ENCODE measurements at regions not wholly inside any gene's neighbourhood (a gene's known extent, or its start where the extent isn't known, plus 50 kb on each side); places are given as distances from the start of the nearest gene placed in this dataset.

- Mint-ChIP-seq H3K4me3 (no peak overlapping the region), H3K36me3 (no peaks in the 10 kb centered on the region), H3K27ac (no peak overlapping the region), H3K4me1 (no peaks in the 10 kb centered on the region), H3K27me3 (peaks cover 0 to 13% of the 10 kb centered on the region in 2 donors), H3K9me3 (peaks cover 0 to 3% (median 0%) of the 10 kb centered on the region in 5 donors)
- DNase-seq: no peak
- Histone ChIP-seq H3K27ac (ENCODE audit: low read depth, low read length) (no peak overlapping the region), H3K4me1 (ENCODE audit: insufficient read depth, low read length) (no peaks in the 10 kb centered on the region), H3K36me3 (ENCODE audit: insufficient read depth, low read length) (no peaks in the 10 kb centered on the region), H3K9me3 (ENCODE audit: low read length) (no peaks in the 10 kb centered on the region), H3K27me3 (ENCODE audit: insufficient read depth, low read length, poor library complexity, severe bottlenecking) (no peaks in the 10 kb centered on the region), H3K4me3 (ENCODE audit: low read length) (no peak overlapping the region)
- POLR2A ChIA-PET: no interaction called here
- CTCF ChIA-PET: no interaction called here
Measured at GRCh38 chr10:44460416-44460815, 75.5 kb upstream of the CXCL12 start.

GRCh38 chr10:44462338-44462914 lies 77.5 kb upstream of the CXCL12 start:
- no peaks in the 10 kb centered on the region for H3K4me1 ChIP-seq (ENCODE audit: insufficient read depth, low read length)
- H3K27ac ChIP-seq (ENCODE audit: low read depth, low read length): no peak overlapping the region
- POLR2A ChIA-PET: no interaction called here
- H3K4me1 Mint-ChIP-seq: no peaks in the 10 kb centered on the region
- no peaks in the 10 kb centered on the region for H3K27me3 ChIP-seq (ENCODE audit: insufficient read depth, low read length, poor library complexity, severe bottlenecking)
- no peaks in the 10 kb centered on the region for H3K36me3 Mint-ChIP-seq
- no peak overlapping the region for H3K4me3 ChIP-seq (ENCODE audit: low read length)
- CTCF ChIA-PET: no interaction called here
- no peak for DNase-seq
- peaks cover 6 to 7% of the 10 kb centered on the region in 2 donors for H3K27me3 Mint-ChIP-seq
- H3K36me3 ChIP-seq (ENCODE audit: insufficient read depth, low read length): no peaks in the 10 kb centered on the region
- H3K4me3 Mint-ChIP-seq: no peak overlapping the region
- no peaks in the 10 kb centered on the region for H3K9me3 ChIP-seq (ENCODE audit: low read length)
- H3K9me3 Mint-ChIP-seq: no peaks in the 10 kb centered on the region
- H3K27ac Mint-ChIP-seq: no peak overlapping the region

- Mint-ChIP-seq H3K36me3 (no peaks in the 10 kb centered on the region), H3K9me3 (no peaks in the 10 kb centered on the region), H3K4me3 (no peak overlapping the region), H3K4me1 (no peaks in the 10 kb centered on the region), H3K27me3 (peaks cover 6 to 7% of the 10 kb centered on the region in 2 donors), H3K27ac (no peak overlapping the region)
- Histone ChIP-seq H3K4me3 (ENCODE audit: low read length) (no peak overlapping the region), H3K27ac (ENCODE audit: low read depth, low read length) (no peak overlapping the region), H3K36me3 (ENCODE audit: insufficient read depth, low read length) (no peaks in the 10 kb centered on the region), H3K27me3 (ENCODE audit: insufficient read depth, low read length, poor library complexity, severe bottlenecking) (no peaks in the 10 kb centered on the region), H3K4me1 (ENCODE audit: insufficient read depth, low read length) (no peaks in the 10 kb centered on the region), H3K9me3 (ENCODE audit: low read length) (no peaks in the 10 kb centered on the region)
- CTCF ChIA-PET: no interaction called here
- DNase-seq: no peak
- POLR2A ChIA-PET: no interaction called here
Measured at GRCh38 chr10:44463511-44464121, 78.7 kb upstream of the CXCL12 start.

- H3K27ac ChIP-seq (ENCODE audit: low read depth, low read length): no peak overlapping the region
- DNase-seq: no peak
- Mint-ChIP-seq H3K9me3 (peaks cover 0 to under 1% (median 0%) of the 10 kb centered on the region in 5 donors), H3K36me3 (no peaks in the 10 kb centered on the region), H3K4me3 (no peak overlapping the region), H3K4me1 (no peaks in the 10 kb centered on the region), H3K27ac (no peak overlapping the region), H3K27me3 (peaks cover 4 to 6% of the 10 kb centered on the region in 2 donors)
- H3K4me3 ChIP-seq (ENCODE audit: low read length): no peak overlapping the region
- CTCF ChIA-PET: no interaction called here
- no peaks in the 10 kb centered on the region for H3K9me3 ChIP-seq (ENCODE audit: low read length)
- POLR2A ChIA-PET: no interaction called here
- no peaks in the 10 kb centered on the region for H3K27me3 ChIP-seq (ENCODE audit: insufficient read depth, low read length, poor library complexity, severe bottlenecking)
- no peaks in the 10 kb centered on the region for H3K4me1 ChIP-seq (ENCODE audit: insufficient read depth, low read length)
- H3K36me3 ChIP-seq (ENCODE audit: insufficient read depth, low read length): no peaks in the 10 kb centered on the region
Measured at GRCh38 chr10:44464503-44464902, 79.6 kb upstream of the CXCL12 start.

GRCh38 chr10:44465401-44466115 lies 80.7 kb upstream of the CXCL12 start:
- no peaks in the 10 kb centered on the region for H3K36me3 Mint-ChIP-seq
- H3K4me3 Mint-ChIP-seq: no peak overlapping the region
- no peaks in the 10 kb centered on the region for H3K4me1 ChIP-seq (ENCODE audit: insufficient read depth, low read length)
- peaks cover 4 to 6% of the 10 kb centered on the region in 2 donors for H3K27me3 Mint-ChIP-seq
- H3K27me3 ChIP-seq (ENCODE audit: insufficient read depth, low read length, poor library complexity, severe bottlenecking): no peaks in the 10 kb centered on the region
- POLR2A ChIA-PET: no interaction called here
- H3K4me1 Mint-ChIP-seq: no peaks in the 10 kb centered on the region
- no peaks in the 10 kb centered on the region for H3K36me3 ChIP-seq (ENCODE audit: insufficient read depth, low read length)
- H3K9me3 Mint-ChIP-seq: peaks cover 0 to 2% (median 0%) of the 10 kb centered on the region in 5 donors
- CTCF ChIA-PET: interaction anchor here (1.6 kb wide), 1 partner anchor 11 kb away, joined by 3 read pairs; no protein-coding TSS in a partner anchor
- no peak overlapping the region for H3K27ac ChIP-seq (ENCODE audit: low read depth, low read length)
- no peak for DNase-seq
- H3K27ac Mint-ChIP-seq: no peak overlapping the region
- H3K9me3 ChIP-seq (ENCODE audit: low read length): no peaks in the 10 kb centered on the region
- no peak overlapping the region for H3K4me3 ChIP-seq (ENCODE audit: low read length)

- Mint-ChIP-seq H3K27me3 (peaks cover 5 to 6% of the 10 kb centered on the region in 2 donors), H3K27ac (no peak overlapping the region), H3K36me3 (no peaks in the 10 kb centered on the region), H3K4me3 (no peak overlapping the region), H3K4me1 (no peaks in the 10 kb centered on the region), H3K9me3 (peaks cover 0 to 2% (median 0%) of the 10 kb centered on the region in 5 donors)
- Histone ChIP-seq H3K27ac (ENCODE audit: low read depth, low read length) (no peak overlapping the region), H3K4me1 (ENCODE audit: insufficient read depth, low read length) (no peaks in the 10 kb centered on the region), H3K4me3 (ENCODE audit: low read length) (no peak overlapping the region), H3K9me3 (ENCODE audit: low read length) (no peaks in the 10 kb centered on the region), H3K36me3 (ENCODE audit: insufficient read depth, low read length) (no peaks in the 10 kb centered on the region), H3K27me3 (ENCODE audit: insufficient read depth, low read length, poor library complexity, severe bottlenecking) (no peaks in the 10 kb centered on the region)
- ChIA-PET POLR2A (no interaction called here), CTCF (interaction anchor here (1.6 kb wide), 1 partner anchor 10 kb away, joined by 3 read pairs; no protein-coding TSS in a partner anchor)
- no peak for DNase-seq
Measured at GRCh38 chr10:44466236-44466635, 81.3 kb upstream of the CXCL12 start.

- ChIA-PET CTCF (no interaction called here), POLR2A (no interaction called here)
- peaks cover 0 to 2% (median 0%) of the 10 kb centered on the region in 5 donors for H3K9me3 Mint-ChIP-seq
Measured at GRCh38 chr10:44467090-44467489, 82.2 kb upstream of the CXCL12 start.

GRCh38 chr10:44467900-44468299 lies 83.0 kb upstream of the CXCL12 start:
- H3K36me3 Mint-ChIP-seq: no peaks in the 10 kb centered on the region
- no peaks in the 10 kb centered on the region for H3K4me1 Mint-ChIP-seq
- CTCF ChIA-PET: no interaction called here

More at GRCh38 chr10:44467090-44467489, 82.2 kb upstream of the CXCL12 start:
- Histone ChIP-seq H3K36me3 (ENCODE audit: insufficient read depth, low read length) (no peaks in the 10 kb centered on the region), H3K27me3 (ENCODE audit: insufficient read depth, low read length, poor library complexity, severe bottlenecking) (no peaks in the 10 kb centered on the region), H3K4me3 (ENCODE audit: low read length) (no peak overlapping the region), H3K27ac (ENCODE audit: low read depth, low read length) (no peak overlapping the region), H3K9me3 (ENCODE audit: low read length) (no peaks in the 10 kb centered on the region), H3K4me1 (ENCODE audit: insufficient read depth, low read length) (no peaks in the 10 kb centered on the region)
- no peaks in the 10 kb centered on the region for H3K36me3 Mint-ChIP-seq
- H3K4me3 Mint-ChIP-seq: no peak overlapping the region
- DNase-seq: no peak
- H3K27ac Mint-ChIP-seq: no peak overlapping the region
- no peaks in the 10 kb centered on the region for H3K4me1 Mint-ChIP-seq
- H3K27me3 Mint-ChIP-seq: peaks cover 6 to 7% of the 10 kb centered on the region in 2 donors

More at GRCh38 chr10:44467900-44468299, 83.0 kb upstream of the CXCL12 start:
- no peak for DNase-seq
- Mint-ChIP-seq H3K4me3 (no peak overlapping the region), H3K27ac (no peak overlapping the region), H3K27me3 (peaks cover 4 to 6% of the 10 kb centered on the region in 2 donors), H3K9me3 (peaks cover 0 to 2% (median 0%) of the 10 kb centered on the region in 5 donors)
- H3K4me1 ChIP-seq (ENCODE audit: insufficient read depth, low read length): no peaks in the 10 kb centered on the region
- no peak overlapping the region for H3K4me3 ChIP-seq (ENCODE audit: low read length)
- no peak overlapping the region for H3K27ac ChIP-seq (ENCODE audit: low read depth, low read length)
- no peaks in the 10 kb centered on the region for H3K27me3 ChIP-seq (ENCODE audit: insufficient read depth, low read length, poor library complexity, severe bottlenecking)
- POLR2A ChIA-PET: no interaction called here
- no peaks in the 10 kb centered on the region for H3K36me3 ChIP-seq (ENCODE audit: insufficient read depth, low read length)
- H3K9me3 ChIP-seq (ENCODE audit: low read length): no peaks in the 10 kb centered on the region

Data from CD8-positive, alpha-beta memory T cell (primary cell).